Nucleus accumbens (tissue), 56 donors: ENCODE measurements at regions not wholly inside any gene's neighbourhood (a gene's known extent, or its start where the extent isn't known, plus 50 kb on each side); places are given as distances from the start of the nearest gene placed in this dataset.

Experiments
- DNase-seq, 56 donors: peaks; one replicate each; lab custom pipeline; 2025; lab: John Stamatoyannopoulos, UW

- no peak for DNase-seq
Observed at GRCh38 chr14:22024137-22024536, 350.5 kb upstream of the OR4E1 start.

GRCh38 chr14:22018890-22019289 lies 345.3 kb upstream of the OR4E1 start:
- no peak for DNase-seq

GRCh38 chr14:22012452-22012851 lies 338.8 kb upstream of the OR4E1 start:
- DNase-seq: no peak

GRCh38 chr14:22011253-22011642 lies 337.6 kb upstream of the OR4E1 start:
- no peak for DNase-seq

- no peak for DNase-seq
Observed at GRCh38 chr14:22010545-22011252, 337.1 kb upstream of the OR4E1 start.

GRCh38 chr14:22008766-22009165 lies 335.1 kb upstream of the OR4E1 start:
- DNase-seq: no peak

GRCh38 chr14:22007784-22008412 lies 334.3 kb upstream of the OR4E1 start:
- no peak for DNase-seq

GRCh38 chr14:22007363-22007762 lies 333.7 kb upstream of the OR4E1 start:
- DNase-seq: no peak

- no peak for DNase-seq
Observed at GRCh38 chr14:22003461-22003860, 329.8 kb upstream of the OR4E1 start.

GRCh38 chr14:22002860-22003284 lies 329.3 kb upstream of the OR4E1 start:
- DNase-seq: no peak

- DNase-seq: no peak
Observed at GRCh38 chr14:21999402-21999801, 325.8 kb upstream of the OR4E1 start.

GRCh38 chr14:21997300-21997699 lies 323.7 kb upstream of the OR4E1 start:
- DNase-seq: no peak

- no peak for DNase-seq
Observed at GRCh38 chr14:21995332-21995731, 321.7 kb upstream of the OR4E1 start.

- DNase-seq: no peak
Observed at GRCh38 chr14:21993837-21994236, 320.2 kb upstream of the OR4E1 start.

GRCh38 chr14:21993070-21993469 lies 319.5 kb upstream of the OR4E1 start:
- no peak for DNase-seq

- no peak for DNase-seq
Observed at GRCh38 chr14:21991130-21991529, 317.5 kb upstream of the OR4E1 start.

- no peak for DNase-seq
Observed at GRCh38 chr14:21990116-21990515, 316.5 kb upstream of the OR4E1 start.

GRCh38 chr14:21989090-21989489 lies 315.5 kb upstream of the OR4E1 start:
- DNase-seq: no peak

GRCh38 chr14:21988413-21988812 lies 314.8 kb upstream of the OR4E1 start:
- no peak for DNase-seq

GRCh38 chr14:21987937-21988336 lies 314.3 kb upstream of the OR4E1 start:
- DNase-seq: no peak

GRCh38 chr14:21985081-21985480 lies 311.5 kb upstream of the OR4E1 start:
- no peak for DNase-seq

- no peak for DNase-seq
Observed at GRCh38 chr14:21978999-21979314, 305.3 kb upstream of the OR4E1 start.
